DMS79 (cell line): ENCODE measurements at regions not wholly inside any gene's neighbourhood (a gene's known extent, or its start where the extent isn't known, plus 50 kb on each side); places are given as distances from the start of the nearest gene placed in this dataset.

Source experiments
- DNase-seq: peaks from one replicate; lab custom pipeline; 2025; lab: John Stamatoyannopoulos, UW

DNA sequence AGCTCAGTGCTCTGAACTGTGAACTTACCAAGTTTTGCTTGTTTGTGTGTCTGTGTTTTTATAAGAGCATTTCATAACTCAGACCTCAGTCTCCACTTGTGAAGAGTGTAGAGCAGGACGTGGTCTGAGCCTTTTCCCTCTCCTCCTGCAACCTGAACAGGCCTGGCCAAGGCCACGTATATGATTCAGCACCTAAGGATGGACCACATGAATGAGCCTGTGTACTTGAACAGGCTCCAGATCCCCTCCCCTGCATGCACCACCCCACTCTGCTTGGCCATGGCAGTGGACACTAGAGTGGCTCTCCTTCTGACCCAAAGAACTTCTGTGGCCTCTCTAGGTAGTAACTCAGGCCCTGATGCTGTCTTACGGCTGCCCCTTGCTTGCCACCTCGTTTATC lies 125.9 kb upstream of the FSTL4 start:
- no peak for DNase-seq

DNA sequence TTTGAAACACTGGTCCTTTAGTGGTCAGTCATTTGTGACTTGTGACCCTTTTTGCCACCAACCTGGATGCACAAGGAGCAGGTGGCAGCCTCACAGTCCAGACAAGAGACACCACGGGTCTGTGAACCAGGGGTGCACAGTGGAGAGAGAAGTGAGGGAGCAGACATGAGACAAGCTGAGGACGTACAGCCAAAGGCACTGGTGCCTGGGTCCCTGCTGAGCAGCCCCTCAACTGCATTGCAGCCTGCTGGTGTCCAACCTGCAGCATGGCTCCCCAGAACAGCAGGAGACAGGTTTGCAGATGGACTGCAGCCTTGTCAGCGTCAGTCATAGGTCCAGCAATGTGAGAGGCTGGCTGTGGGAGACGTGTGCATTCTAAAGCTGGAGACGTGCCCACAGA lies 124.2 kb upstream of the FSTL4 start:
- DNase-seq = no peak

DNA sequence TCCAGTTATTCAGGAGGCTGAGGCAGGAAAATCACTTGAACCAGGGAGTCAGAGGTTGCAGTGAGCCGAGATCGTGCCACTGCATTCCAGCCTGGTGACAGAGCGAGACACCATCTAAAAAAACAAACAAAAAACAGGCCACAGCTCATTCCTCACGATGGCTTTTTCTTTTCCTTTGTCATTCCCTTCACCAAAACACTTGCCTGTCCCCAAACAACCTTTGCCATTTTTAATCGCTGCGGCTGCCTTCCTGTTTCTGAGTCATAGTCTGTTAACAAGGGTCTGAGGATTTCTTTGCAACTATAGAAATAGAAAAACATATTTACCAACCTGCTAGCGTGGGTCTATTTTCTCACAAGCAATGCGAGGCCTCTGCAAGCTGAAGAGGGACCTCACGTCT lies 123.0 kb upstream of the FSTL4 start:
- DNase-seq = no peak

DNA sequence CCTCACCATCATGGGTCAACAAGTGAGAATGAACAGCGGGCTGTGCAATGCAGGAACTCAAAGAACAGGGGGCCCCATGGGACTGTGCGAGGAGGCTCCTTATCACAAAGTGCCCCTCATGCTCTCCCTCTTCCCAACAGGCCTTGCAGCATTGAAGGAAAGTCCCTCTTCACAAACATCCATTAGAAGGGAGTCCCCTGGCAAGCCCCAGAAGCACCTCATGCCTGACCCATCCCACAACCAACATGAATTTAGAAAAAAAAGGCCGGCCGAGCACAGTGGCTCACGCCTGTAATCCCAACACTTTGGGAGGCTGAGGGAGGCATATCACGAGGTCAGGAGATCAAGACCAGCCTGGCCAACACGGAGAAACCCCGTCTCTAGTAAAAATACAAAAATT lies 122.6 kb upstream of the FSTL4 start:
- DNase-seq = no peak

DNA sequence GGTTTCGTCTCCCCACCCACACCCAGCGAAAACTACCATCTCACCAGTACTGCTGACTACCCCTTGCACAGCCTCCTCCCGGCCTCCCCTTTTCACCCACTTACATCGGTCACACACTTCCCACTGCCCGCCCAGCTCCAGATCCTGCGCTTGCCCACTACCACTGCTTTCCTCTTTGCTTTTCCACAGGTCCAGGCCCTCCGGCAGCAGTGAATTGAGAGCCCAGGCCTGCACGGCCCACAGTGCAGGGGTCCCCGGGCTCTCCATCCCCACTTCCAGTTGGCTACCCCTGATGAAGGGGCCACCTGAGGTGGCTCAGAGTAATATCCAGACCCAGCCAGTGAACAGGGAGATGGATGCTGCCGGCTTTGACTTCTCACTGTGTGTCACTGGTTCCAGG lies 120.2 kb upstream of the FSTL4 start:
- no peak for DNase-seq

DNA sequence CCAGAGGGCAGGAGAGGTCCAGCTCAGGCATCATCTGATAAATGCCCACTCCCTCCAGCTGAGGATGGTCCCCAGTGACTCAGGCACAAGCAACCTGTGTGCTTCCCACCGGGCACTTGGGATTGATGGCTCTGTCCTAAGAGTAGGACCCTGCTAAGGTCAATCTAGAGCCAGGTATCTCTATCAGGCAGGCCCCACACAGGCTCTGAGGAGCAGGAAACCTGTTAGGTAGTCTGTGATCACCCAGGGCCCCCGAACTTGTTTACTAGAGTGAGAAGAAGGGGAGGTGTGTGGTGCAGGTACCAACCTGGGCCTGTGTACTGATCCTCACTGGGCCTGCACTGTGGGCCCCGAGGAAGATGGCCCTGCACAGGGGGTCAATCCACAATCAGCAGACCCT lies 119.6 kb upstream of the FSTL4 start:
- DNase-seq = no peak

DNA sequence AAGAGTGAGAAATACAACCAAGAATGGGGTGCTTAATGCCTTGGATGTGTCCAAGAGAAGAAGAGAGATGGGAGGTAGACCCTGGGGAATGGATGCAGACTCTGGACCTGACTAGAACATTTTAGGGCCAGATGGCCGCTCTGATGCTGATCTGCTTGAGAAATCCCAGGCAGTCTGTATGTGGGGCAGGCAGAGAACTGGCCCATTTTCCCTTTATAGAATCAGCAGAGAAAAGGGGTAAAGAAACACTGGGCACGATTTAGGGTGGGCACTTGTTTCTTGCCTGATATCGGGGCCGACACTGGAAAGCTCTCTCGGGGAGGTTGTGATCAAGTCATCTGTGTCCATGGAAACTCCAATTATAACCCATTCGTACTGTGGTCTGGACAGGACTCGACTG lies 118.5 kb upstream of the FSTL4 start:
- DNase-seq = no peak

DNA sequence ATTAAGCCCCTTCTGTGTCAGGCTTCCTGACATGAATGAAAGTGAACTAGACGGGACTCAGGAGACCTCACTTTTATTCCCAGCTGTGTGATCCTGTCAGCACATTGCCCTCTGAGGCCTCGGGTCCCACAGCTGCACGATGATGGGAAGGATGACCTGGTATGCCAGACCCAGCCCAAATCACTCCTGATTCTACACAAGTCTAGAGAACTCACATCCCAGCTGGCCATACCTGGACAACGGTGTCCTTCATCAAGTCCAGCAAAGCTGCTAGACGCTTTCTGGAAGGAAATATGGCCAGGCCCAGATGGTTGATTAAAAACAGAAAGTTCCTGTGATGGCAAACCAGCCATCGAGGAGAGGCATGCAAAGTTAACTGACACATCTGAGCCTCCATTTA lies 118.0 kb upstream of the FSTL4 start:
- DNase-seq = no peak

DNA sequence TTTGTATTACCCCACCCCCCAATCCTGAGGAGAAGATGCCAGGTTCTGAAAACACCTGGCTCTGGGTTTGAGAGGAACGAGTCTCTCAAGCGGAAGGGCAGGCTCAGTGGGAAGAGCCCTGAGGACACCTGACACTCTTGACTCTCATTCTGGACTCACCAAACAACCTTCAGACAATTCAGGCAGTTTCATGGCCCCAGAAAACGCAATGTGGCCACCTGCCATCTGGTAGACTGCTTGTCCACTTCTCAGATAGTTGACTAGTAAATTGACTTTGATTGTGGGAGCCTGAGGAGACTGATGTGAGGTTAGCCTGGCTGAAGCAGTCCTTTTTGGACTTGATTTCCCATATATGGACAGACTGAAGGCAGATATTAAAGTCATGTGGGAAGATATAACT lies 117.5 kb upstream of the FSTL4 start:
- no peak for DNase-seq

DNA sequence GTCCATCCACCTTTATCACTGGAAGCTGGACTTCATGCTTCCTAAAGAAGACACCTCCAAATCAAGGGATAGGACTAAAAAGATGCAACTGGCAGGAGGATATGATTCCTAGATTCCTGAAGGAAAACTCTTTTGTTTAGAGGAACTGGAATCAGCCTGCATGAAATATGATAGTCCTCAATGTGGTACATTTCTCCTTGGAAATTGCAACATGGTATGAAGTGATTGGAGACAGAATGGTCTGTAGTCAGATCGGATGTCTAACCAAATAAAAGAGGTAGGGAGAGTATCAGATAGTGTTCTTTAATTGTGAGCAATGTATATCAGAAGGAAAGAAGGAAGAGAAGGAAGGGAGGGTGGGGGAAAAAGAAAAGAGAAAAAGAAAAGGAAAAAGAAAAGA lies 116.1 kb upstream of the FSTL4 start:
- DNase-seq = no peak

DNA sequence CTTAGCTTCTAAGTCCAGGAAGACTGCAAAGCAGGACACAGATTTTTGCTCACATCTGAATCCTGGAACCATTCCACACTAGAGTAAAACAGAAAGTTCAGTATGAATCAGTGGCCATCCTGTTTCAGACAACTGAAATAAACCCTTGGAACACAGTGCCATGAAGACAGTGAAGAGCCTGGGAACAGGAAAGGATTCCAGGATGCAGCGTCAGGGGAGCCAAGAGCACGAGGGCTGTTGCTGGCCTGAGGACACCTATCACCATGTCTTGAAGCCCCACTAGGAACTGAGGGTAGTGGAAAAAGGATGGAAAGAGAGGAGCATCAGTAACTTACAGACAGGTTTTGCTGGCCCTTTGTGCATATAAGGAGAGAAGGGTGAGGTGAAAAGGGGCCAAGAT lies 115.3 kb upstream of the FSTL4 start:
- DNase-seq = no peak

DNA sequence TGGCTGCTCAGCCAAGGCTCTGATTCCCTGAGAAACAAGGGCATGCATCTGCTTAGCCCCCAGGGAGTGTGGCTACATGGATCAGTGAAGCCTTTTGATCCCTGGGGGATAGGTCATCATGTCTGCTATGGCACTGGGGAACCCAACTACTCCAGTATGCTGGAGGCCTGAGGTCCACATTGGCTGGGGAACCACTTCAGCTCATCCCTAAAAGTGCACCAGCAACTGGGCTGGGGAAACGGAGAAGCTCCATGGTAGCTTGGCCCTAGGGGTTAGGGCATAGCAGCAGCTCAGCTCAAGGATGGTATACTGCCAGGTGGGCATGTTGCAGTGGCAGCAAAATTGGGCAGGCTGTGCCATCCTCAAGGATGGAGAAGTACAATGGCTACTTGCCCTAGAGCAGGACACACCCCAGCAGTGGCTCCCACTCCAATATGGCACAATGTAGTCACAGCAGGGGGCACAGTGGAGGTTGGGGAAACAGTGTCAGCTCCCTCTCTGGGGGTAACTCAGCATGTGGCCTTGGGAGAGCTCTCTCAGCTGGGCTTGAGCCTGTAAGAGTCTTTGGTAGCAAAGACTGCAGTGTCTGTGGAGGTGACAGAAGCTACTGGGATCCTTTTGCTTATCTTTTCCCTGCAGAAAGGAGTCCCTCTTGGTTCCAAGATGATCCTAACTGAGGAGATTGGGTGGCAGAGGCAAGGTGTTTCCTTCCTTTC lies 111.5 kb upstream of the FSTL4 start:
- no peak for DNase-seq

DNA sequence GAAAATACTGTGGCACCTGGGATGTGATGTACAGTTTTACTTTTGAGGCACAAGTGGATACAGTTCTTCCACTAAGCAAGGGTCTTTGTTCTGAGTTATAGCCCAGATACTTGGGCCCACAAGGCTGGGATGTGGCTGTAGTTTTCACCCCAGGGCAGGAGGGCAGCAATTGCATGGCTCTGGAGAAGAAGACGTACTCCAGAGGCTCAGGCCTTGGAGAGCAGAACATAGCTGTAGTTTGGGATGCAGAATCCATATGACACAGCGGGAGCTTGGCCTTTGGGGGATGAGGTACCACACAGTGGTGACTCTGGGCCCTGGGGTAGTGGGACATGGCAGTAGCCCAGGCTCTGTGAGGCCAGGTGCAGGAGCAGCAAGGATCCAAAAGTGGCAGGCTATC lies 110.8 kb upstream of the FSTL4 start:
- DNase-seq = no peak

DNA sequence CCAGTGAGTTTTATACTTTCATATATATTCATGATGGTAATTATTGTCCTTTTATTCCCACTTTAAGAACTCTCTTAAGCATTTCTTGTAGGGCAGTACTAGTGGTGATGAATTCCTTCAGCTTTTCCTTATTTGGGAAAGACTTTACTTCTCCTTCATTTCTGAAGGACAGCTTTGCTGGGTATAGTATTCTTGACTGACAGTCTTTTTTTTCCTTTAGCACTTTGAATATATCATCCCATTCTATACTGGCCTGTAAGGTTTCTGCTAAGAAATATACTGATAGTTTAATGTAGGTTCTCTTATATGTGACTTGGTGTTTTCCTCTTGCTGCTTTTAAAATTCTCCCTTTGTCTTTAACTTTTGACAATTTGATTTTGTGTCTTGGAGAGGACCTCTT lies 109.0 kb upstream of the FSTL4 start:
- no peak for DNase-seq

DNA sequence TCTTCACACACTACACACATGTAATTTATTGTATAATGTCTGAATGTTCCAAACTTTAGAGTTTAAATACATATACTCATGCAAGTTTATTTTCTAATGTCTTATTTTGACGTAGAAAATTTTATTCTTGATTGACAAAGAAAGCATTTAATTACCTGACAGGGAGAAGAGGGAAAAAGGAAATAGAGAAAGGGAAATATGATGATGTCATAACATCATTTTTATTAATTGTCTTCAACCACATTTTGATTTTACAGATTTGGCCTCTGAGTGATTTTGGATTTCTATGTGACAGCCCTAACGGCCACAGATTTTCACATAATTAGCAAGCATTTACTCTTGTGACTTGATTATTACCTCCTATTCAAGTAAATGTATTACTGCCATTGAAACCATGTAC lies 106.1 kb upstream of the FSTL4 start:
- no peak for DNase-seq

DNA sequence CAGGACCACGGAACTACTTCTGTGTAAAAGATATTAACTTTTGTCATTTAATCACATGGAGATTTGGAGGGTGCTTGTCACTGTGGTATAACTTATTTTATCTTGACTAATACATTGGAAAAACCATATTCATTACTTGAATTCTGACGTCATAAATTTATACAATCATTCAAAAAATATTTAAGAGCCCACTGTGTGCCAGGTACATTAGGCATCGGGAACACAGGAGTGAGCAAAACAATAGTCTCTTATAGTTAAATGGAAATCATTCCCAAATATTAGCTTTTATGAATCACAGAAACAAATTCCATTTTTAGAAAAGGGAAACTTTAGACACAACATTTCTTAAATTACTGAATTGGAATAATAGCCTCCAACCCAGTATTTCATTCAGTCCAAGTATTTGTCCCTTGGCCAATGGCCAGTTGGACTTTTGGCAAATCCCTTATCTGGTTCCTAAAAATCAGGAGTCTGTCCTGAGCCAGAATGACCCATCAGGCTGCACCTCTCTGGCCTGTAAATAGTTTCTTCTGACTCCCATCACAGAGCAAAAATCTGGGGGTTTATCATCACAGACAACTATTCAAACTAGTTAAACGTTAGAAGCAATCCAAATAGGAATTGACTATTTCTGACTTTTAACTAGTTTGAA lies 104.3 kb upstream of the FSTL4 start:
- no peak for DNase-seq

DNA sequence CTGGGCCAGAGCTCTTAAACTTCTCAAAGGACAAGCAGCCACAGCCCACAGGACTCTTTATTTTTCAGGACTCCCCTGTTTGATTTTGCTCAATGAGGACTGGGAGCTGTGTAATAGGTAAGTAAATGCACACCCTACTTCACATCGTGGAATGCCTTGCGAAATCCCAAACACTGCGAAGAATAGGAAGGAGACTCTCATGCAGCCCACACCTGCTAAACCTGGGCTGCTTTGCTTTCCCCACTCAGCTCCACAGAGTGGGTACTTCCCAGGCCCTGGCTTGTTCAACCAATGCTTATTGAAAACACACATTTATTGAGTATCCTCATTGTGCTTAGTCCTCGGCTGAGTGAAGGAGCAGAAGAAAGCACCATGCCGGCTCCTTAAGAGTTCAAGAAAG lies 103.3 kb upstream of the FSTL4 start:
- no peak for DNase-seq

DNA sequence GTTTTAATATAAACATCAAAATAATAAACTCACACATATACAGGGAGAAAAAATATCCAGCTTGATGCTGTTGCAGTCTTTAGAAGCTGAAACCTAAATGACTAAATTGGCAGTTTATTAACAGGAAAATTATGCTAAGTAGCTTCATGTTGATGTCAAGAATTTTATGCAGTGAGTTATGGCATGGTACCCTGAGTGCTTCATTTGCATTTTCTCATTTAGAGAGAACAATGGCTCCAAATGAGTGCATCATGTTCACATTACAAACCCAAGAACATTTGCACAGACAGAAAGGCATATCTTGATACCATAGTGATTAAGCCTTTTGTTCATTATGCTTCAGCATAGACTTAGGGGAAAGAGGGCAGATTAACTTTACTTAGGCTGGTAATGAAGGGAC lies 102.9 kb upstream of the FSTL4 start:
- DNase-seq = no peak

DNA sequence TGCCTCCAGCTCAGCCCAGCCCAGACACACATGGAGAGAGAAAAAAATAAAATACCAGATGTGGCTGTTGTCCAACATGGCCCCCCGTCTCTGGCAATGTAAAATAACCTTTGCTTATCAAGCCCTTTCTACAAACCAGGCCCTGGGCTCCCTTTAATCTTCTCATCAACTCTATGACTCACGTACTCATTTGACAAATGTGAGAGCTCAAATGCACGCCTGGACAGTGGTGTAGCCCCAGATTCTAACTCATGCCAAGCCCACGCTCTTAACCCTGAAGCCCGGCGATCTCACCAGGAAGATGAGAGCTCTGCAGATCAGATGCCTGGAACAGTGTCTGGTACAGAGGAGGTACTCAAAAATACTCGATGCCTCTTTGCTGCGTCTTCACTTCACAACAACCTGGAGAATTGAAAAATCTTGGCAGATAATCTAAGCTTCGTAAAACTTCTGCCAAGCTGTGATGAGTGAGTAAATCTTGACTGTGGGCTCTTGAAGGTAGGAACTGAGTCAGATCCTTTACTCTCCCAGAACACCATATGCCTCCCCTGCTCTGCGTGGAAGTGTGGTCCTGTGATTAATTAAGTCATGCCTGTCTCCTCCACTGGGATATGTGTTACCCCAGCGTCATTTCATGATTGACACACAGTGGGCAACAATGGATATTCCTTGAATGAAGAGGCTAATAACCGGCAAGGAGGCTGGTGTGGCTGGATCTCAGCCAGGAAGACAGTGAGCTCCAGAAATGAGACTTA lies 102.0 kb upstream of the FSTL4 start:
- DNase-seq = peak; percentile 25

DNA sequence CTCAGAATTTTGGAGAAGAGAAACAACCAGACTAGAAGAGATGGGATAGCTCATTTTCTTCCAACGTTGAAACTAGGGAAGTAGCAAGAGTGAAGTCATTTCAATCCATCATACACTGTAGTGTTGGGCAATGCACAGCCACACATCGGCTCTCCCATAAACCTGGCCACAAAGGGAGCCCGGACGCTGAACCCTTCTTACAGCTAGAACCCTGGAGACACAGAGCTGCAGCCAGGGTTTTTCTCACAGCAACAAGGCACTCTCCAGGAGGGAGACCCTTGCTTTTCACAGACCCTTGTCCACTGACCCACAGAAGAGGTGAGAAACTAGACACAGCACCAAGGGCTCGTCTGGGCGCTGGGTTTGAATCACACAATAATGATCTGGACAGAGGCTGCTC lies 101.4 kb upstream of the FSTL4 start:
- no peak for DNase-seq

DNA sequence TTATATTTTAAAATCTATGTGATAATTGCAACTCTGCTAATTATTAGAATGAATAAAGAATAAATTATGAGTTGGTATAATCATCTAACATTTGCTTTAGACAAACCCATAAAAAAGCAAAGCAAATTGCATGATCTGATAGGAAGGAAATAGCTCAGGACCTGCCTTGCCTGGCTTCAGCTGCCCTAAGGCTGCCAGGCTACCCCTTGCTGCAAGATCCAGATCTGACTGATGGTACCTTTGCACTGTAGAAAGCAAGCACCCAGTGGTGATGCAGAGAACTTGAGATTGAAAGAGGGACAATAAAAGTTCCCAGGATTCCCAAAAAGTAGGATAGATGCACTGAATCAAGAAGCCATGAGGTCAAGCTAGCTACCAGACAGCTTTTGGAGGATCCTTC lies 100.9 kb upstream of the FSTL4 start:
- no peak for DNase-seq

DNA sequence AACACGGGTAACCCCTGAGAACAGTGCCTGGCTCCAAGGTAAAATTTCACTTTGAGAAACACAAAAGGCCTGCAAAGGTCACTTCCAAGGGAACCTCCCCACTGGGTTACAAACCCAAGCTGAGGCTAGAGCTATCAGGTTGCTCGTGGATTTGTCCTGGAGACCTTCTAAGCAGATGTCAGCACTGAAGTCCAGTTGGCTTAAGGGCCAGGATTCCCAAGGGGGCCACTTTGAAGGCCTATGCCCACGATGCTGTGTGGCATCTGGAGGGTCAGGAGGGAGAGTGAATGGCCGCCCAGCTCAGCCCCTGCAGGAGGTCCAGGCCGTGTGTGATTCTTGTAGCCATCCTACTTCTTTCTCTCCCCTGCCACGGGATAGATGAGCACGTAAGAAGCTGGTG lies 100.2 kb upstream of the FSTL4 start:
- DNase-seq = no peak

DNA sequence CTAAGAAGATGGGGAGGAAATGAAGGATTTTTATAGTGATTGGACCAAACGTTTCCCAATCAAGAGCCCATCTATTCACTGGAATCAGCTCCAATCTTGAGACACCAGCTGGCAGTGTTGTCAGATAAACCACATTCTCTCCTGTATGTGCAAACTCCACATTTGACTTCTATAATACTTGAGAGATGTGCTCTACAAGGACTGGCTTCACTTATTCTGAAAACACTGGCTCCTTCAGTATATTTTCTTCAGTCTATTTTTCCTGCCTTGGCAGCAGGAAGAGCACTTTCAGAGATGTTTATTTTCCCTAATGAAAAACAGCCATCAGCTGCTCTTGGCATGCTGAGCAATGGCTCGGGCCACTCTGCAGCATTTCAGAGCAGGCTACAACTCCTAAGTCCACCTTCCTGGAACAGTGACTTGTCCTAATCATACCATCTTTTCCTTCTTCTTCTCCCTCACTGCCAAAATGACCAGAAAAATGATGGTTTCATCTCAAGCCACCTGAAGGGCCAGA lies 96.9 kb upstream of the FSTL4 start:
- DNase-seq = no peak
